ENCODE measurements at regions not wholly inside any gene's neighbourhood (a gene's known extent, or its start where the extent isn't known, plus 50 kb on each side); places are given as distances from the start of the nearest gene placed in this dataset.
"Not testable (repeated sequence)": the region's sequence is repeated elsewhere in the genome, so short reads cannot be mapped to it uniquely, and the experiment has no call there.

GRCh38 chr4:59518005-59518823, 1681.9 kb upstream of the ADGRL3 start:
- DNase-seq = no peak

GRCh38 chr4:59525885-59526284, 1674.2 kb upstream of the ADGRL3 start:
- DNase-seq = peak in 1 of 3 experiments; percentile 21

GRCh38 chr4:59535541-59535940, 1664.6 kb upstream of the ADGRL3 start:
- no peak for DNase-seq

- no peak for DNase-seq
Observed at GRCh38 chr4:59536428-59536827, 1663.7 kb upstream of the ADGRL3 start.

GRCh38 chr4:59537246-59537886, 1662.8 kb upstream of the ADGRL3 start:
- DNase-seq = no peak

GRCh38 chr4:59539401-59539800, 1660.7 kb upstream of the ADGRL3 start:
- DNase-seq = no peak

- DNase-seq = no peak
Observed at GRCh38 chr4:59540311-59540710, 1659.8 kb upstream of the ADGRL3 start.

- DNase-seq = peak in 1 of 3 experiments; percentile 6
Observed at GRCh38 chr4:59553063-59553720, 1646.9 kb upstream of the ADGRL3 start.

GRCh38 chr4:59553721-59554091, 1646.4 kb upstream of the ADGRL3 start:
- DNase-seq = no peak

GRCh38 chr4:59556191-59556590, 1643.9 kb upstream of the ADGRL3 start:
- not testable (repeated sequence) for DNase-seq

- DNase-seq = not testable (repeated sequence)
Observed at GRCh38 chr4:59560141-59560648, 1639.9 kb upstream of the ADGRL3 start.

- no peak for DNase-seq
Observed at GRCh38 chr4:59565836-59566235, 1634.3 kb upstream of the ADGRL3 start.

GRCh38 chr4:59570860-59571476, 1629.2 kb upstream of the ADGRL3 start:
- DNase-seq = no peak

- peak in 1 of 3 experiments; percentile 56 for DNase-seq
Observed at GRCh38 chr4:59571805-59572430, 1628.2 kb upstream of the ADGRL3 start.

GRCh38 chr4:59583845-59584568, 1616.1 kb upstream of the ADGRL3 start:
- no peak for DNase-seq

GRCh38 chr4:59597536-59598329, 1602.4 kb upstream of the ADGRL3 start:
- no peak for DNase-seq

GRCh38 chr4:59598330-59598618, 1601.9 kb upstream of the ADGRL3 start:
- DNase-seq = no peak

GRCh38 chr4:59608466-59608865, 1591.7 kb upstream of the ADGRL3 start:
- DNase-seq = no peak

- DNase-seq = no peak
Observed at GRCh38 chr4:59612235-59612634, 1587.9 kb upstream of the ADGRL3 start.

- DNase-seq = no peak
Observed at GRCh38 chr4:59615316-59615715, 1584.8 kb upstream of the ADGRL3 start.

GRCh38 chr4:59629348-59629747, 1570.8 kb upstream of the ADGRL3 start:
- no peak for DNase-seq

Data from NCI-H1417 (cell line).